HG02852 (cell line): ENCODE measurements at regions not wholly inside any gene's neighbourhood (a gene's known extent, or its start where the extent isn't known, plus 50 kb on each side); places are given as distances from the start of the nearest gene placed in this dataset.
"Not testable (repeated sequence)": the region's sequence is repeated elsewhere in the genome, so short reads cannot be mapped to it uniquely, and the experiment has no call there.

Source experiments
- ATAC-seq: cut with Tn5 transposase; IDR thresholded peaks from one replicate; pipeline ENCODE4 v1.9.1; 2021; ENCODE audit warnings: mild to moderate bottlenecking, moderate library complexity; ENCODE audit not compliant: unreplicated experiment

DNA sequence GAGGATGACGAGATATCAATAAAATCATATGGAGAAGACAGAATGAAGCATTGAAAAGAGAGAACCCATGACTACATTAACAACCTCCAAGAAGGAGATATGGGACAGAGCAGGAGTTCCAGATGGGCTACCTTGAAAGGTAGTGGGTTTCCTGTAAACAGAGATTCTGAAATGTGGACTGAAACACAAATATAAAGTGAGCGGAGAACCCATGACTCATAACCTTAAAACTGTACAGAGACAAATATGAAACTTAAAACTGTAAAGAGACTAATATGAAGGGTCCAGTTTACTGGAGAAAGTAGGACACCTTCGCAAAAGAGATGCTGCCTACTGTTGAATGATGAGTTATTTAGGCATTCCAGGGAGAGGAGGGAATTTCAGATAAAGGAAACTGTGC lies 383.7 kb downstream of the CAAP1 start:
- ATAC-seq = no peak

DNA sequence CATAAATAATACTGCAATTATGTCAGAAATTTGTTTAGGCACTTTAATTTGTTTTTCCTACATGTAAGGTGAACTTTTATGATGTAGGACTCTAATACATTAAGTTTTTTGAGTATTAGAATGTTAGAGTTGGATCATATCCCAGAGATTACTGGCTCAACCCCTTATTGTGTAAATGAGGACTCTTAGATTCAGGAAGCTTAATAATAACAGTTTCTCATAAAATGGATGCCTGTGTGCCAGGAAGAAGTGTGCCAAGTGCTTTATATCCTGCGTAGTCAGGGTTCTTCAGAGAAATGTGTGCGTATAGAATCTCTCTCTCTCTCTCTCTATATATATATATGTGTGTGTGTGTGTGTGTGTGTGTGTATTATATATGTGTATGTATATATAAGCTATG lies 388.5 kb downstream of the CAAP1 start:
- ATAC-seq = no peak

DNA sequence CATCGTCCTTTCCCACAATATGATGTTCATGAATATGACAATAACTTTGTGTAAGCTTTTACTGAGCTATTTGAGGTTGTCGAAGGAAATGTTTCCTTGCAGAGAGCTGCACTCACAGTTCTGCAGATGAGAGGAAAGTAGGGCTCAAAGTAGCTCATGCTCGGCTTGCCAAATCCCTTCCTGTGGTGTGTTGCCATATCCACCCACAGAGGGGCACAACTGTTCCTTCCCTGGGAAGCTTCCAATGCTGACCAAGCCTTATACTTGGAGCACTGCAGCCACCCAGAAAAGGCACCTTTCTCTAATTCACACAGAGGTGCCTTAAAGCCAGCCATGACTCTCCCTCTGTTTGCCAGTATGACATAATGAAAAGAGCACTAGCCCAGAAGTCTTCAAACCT lies 390.3 kb downstream of the CAAP1 start:
- ATAC-seq = no peak

DNA sequence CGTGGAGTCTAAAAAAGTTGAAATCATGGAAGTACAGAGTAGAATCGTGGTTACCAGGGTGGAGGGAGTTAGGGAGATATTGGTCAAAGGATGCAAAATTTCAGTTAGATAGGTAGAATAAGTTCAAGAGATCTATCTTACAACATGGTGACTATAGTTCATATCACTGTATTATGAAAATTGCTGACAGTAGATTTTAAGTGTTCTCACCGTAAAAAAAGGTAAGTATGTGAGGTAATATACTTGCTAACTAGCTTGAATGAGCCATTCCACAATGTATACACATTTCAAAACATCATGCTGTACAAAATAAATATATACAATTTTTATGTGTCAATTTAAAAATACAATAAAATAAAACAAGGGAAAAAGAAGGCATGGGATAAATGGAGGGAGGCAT lies 392.1 kb downstream of the CAAP1 start:
- no peak for ATAC-seq

DNA sequence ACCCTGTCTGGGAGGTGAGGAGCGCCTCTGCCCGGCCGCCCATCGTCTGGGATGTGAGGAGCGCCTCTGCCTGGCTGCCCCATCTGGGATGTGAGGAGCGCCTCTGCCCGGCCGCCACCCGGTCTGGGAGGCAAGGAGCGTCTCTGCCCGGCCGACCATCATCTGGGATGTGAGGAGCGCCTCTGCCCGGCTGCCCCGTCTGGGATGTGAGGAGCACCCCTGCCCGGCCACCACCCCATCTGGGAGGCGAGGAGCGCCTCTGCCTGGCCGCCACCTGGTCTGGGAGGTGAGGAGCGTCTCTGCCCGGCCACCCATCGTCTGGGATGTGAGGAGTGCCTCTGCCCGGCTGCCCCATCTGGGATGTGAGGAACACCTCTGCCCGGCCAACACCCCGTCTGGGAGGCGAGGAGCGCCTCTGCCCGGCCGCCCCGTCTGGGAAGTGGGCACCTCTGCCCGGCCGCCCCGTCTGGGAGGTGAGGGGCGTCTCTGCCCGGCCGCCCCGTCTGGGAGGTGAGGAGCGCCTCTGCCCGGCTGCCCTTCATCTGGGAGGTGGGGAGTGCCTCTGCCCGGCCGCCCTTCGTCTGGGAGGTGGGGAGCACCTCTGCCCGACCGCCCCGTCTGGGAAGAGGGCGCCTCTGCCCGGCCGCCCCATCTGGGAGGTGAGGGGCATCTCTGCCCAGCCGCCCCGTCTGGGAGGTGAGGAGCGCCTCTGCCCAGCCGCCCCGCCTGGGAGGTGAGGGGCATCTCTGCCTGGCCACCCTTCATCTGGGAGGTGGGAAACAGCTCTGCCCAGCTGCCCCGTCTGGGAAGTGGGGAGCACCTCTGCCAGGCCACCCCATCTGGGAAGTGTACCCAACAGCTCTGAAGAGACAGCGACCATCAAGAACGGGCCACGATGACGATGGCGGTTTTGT lies 399.7 kb downstream of the CAAP1 start:
- ATAC-seq = not testable (repeated sequence)

DNA sequence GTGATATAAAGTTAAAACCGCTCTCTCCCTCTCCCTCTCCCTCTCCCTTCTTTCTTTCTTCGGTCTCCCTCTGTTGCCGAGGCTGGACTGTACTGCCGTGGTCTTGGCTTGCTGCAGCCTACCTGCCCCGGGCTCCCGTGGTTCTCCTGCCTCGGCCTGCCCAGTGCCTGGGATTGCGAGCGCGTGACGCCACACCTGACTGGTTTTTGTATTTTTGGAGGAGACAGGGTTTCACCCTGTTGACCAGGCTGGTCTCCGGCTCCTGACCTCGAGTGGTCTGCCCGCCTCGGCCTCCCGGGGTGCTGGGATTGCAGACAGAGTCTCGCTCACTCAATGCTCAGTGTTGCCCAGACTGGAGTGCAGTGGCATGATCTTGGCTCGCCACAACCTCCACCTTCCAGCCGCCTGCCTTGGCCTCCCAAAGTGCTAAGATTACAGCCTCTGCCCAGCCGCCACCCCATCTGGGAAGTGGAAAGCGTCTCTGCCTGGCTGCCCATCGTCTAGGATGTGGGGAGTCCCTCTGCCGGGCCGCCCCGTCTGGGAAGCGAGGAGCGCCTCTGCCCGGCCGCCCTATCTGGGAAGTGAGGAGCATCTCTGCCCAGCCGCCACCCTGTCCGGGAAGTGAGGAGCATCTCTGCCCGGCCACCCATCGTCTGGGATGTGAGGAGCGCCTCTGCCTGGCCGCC lies 400.5 kb downstream of the CAAP1 start:
- not testable (repeated sequence) for ATAC-seq

DNA sequence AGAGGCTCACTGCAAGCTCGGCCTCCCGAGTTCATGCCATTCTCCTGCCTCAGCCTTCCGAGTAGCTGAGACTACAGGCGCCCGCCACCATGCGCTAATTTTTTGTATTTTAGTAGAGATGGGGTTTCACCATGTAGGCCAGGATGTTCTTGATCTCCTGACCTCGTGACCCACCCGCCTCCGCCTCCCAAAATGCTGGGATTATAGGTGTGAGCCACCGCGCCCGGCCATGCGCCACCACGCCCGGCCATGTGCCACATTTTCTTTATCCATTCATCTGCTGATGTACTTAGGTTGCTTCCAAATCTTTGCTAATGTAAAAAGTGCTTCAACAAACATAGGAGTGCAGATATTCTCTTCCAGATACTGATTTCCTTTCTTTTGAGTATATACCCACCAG lies 408.6 kb downstream of the CAAP1 start:
- ATAC-seq = no peak

DNA sequence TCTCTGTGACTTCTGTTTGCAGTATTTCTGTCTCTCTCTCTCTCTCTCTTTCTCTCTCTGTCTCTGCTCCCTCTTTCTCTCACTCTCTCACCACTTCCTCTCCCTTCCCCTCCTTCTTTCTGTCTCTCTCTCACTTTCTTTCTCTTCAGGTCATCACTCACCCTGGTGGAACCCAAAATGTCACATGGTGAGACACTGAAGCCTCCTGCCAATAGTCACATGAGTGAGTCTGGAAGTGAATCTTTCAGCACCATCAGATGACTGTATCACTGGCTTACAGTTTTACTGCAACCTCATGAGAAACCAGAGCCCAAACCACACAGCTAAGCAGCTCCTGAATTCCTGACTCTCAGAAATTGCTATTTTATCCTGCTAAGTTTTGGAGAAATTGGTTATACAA lies 414.6 kb downstream of the CAAP1 start:
- no peak for ATAC-seq

DNA sequence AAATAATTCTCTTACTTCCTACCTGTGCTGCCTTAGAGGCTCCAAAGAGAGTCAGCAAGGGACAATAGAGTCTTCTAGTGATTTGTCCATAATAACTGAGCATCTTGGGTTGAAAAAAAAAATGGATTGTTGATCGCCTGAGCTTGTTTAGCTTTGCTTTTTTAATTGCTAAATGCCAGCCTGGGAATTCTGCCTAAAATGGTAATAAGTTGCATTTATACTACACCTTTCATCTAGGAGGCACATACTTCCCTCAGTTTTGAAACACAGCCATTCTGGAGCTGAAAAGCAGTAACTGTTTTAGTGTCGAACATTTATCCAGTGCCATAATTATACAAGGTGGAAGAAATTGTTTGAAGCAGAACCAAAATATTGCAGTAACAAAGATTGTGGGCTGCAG lies 421.3 kb downstream of the CAAP1 start:
- no peak for ATAC-seq

DNA sequence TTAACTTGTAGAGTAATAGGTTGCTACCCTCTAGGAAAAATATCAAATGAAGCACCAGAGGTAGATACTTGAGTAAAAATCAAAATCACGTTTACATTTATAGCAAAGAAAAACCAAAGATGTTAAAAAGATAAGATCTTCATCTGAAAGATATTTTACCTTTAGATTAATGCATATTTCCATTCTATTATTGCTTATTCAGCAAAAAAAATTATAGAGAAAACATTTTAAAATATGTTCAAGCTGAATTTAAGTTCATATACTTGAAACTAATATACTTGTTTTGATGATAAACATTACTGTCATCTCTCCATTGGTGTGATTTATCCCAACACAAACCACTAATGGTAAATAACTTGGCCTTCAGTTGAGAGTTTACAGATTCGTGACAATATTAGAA lies 422.3 kb downstream of the CAAP1 start:
- ATAC-seq = no peak

DNA sequence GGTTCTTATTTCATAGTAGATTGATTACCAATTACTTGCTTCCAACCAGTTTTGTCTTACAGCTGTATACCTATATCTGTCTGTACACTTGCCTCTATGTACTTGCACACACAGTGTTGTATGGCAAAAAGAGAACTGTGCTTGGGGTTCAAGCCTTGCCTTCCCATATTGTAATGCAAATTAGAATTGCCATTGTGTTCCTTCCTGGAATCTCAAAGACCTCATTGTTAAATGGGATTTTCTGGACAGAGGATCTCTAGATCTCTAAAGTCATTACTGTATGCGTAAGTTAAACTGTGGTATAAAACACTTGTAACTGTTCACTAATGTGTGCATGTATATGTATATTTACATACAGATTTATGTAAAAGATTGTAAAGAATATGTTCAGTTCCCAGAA lies 428.8 kb downstream of the CAAP1 start:
- ATAC-seq = no peak

DNA sequence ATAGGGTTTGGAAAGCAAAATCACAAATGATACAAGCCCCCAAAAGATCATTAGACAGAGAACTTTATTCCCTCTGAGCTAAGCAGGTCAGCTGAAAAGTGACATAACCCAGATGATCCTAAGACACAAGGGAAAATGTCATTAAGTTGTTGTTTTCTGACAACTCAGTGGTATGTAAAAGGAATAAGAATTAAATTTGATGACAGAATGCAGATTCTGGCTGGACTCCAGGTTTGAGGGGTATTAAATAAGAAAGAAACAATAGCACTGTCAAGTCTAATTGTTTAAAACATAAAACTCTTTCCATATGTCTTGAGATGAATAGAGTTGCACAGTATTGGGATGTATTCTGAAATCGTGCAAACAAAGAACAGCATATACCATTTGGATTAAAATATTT lies 429.9 kb downstream of the CAAP1 start:
- ATAC-seq = no peak

DNA sequence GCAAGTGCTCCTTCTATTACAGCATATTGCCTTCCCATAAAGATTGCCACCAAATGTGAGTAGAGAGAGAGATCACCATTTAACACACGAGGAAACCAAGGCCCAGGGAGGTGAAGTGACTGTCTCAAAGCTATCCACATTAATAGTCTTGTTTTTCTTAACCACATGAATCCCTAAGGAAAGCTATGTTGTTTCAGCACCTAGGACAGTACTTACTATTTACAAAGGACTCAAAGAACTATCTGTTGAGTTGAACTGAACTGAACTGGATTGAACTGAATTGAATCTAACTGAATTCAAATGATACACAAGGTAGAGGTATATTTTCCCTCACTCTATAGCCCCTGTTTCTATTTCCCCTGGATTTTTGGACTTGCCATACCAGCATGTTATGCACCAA lies 430.4 kb downstream of the CAAP1 start:
- ATAC-seq = no peak

DNA sequence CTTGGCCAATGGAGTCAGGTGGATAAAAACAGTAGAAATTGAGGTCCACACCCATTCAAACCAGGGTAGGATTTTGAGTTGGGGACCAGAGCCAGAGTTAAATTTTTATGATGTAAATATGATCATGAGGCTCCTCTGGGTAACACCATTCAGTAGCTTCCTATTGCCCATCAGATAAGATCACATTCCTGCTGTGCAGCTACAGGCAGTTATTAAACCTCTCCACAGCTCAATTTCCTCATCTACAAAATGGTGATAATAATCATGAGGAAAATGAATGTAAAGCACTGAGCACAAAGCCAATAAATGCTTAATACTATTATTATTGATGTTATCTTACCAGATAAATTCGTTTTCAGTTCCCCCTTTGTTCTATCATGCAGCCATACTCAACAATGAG lies 432.0 kb downstream of the CAAP1 start:
- ATAC-seq = no peak

DNA sequence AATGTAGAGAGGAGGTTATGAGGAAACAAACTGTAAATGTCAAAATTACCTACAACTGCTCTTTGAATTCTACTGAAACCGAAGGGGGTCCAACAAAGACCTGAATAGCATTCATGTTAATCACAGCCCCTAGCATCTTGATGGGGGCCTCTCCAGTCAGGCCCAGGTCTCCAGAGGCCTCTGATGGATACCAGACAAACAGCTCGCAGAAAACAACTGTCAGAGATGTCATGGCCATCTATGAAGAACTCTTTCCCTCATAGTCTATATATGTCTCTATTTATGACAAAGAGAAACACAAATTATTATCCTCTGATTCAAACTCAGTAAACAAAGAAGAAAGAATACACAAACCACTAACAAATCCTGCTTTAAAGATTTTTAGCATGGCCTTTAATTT lies 432.6 kb downstream of the CAAP1 start:
- no peak for ATAC-seq

DNA sequence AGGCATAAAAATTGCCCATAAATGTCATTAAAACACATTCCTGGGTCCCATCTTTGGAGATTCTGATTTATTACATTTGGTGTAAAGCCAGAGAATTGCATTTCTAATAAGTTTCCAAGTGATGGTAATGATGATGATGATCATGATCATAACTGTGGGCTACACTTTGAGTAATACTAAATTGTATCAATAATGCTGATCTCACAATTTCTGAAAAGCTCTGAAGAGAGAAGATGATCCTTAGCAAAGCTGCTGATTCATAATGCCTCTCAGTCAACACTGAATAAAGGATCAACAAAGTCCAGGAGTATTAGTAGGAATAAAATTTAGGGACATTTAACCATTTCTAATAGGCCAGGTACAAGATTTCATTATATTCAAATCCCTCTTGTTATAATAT lies 434.5 kb downstream of the CAAP1 start:
- no peak for ATAC-seq

DNA sequence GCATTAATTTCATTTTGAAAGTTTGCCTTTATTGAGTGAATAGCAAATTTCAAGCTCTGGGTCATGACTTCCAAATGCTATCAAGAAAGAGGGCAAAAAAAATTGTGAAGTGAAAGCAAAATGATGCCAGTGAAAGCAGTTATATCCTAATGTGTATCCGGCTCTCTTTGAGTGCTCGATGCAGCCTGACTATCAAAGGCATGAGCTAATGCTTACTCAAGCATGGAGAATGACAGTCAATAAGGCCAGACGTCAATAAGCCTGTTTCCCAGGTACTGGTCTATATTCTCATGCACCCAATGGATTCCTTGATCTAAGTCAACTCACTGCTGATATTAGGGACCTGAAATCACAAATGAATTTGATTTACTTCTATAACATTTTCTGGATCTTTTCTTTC lies 435.5 kb downstream of the CAAP1 start:
- ATAC-seq = no peak

DNA sequence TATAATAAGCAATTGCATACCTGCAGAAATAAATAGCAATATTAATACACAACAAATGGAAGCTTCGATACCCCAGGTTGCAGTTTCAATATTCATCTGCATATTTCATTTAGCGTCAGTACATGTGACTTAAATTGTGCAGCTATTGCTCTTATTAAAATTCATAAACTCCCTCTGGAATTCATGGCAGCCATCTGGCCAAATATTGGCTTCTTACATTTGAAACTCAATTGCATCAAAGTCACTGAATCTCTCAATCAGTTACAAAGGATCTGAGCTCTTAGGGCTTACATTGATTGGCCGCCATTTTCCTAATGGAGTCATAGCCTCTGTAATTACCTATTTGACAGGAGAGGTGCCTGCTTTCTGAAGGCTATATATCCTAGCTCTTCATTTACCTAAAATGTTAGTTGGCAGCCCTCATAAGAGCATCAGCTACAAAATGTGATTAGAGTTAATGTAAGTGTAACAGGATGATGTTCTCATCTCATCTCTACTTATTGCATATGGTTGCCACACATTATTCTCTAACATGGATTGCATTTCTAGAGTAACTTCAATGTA lies 453.5 kb downstream of the CAAP1 start:
- no peak for ATAC-seq

DNA sequence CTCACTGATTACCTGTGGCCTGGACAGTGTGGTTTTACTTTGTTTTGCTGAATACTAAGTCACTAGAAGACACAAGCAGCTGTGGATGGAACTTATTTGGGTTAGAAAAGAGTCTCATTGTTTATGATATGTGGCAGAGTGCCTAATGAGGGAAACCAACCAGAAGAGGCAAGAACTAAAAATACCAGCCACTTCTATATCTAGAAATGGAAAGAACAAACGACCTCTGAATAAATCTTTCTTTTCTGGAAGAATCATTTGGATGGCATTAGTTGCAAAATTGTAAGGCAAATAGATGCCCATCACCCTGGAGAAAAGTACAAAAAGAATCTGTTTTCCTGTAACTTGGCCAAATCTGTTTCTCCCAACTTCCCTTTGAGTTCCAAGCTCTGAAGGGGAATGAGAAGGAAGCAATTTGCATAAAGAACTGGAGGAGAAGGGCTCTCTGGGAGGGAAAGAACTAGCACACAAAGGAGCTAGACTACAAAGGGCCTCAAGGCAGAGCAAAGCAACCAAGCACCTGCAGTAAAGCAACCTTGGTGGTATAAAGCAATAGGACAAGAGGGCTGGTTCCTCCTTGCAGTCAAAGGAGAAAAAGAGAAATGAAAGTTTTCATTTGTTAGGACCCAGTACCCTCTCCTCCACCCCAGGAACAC lies 455.4 kb downstream of the CAAP1 start:
- no peak for ATAC-seq

DNA sequence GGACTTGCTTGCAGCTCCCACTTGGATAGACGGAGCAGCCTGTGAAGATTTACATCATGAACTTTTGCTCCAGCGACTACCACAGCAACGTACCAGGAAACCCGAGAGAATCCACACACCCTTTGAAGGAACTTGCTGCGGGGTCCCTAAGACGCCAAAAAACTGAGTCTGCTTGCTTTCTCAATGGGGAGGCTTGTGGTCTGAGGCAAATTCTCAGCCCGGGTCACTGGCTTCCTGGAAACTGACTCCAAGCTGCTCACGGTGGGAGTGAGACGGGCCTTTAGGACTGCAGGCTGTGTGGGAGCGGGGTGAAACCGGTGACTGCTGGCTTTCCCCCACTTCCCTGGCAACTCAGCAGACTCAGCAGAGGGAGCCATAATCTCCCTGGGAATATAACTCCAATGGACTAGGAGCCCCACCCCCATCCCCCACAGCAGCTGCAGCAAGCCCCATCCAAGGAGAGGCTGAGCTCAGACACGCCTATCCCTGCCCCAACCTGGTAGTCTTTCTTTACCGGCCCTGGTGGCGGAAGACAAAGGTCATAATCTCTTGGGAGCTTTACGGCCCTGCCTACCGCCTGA lies 466.0 kb downstream of the CAAP1 start:
- no peak for ATAC-seq

DNA sequence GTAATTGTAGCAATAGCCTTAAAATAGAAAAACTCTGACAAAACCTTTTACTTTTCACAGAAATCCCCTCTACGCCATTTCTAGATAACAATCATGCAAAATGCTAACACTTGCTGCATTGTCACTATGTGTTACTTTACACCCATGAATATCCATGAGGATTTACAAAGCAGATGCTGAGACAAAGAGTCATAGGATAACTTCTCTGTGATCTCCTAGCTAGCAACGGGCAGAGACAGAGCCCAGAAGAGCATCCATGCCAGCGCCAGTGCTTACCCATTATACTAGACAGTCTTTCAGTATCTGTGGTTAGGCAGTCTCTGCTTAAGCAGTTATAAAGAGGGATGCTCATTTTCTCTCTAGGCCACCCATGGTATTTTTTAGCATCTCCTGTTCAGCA lies 474.1 kb downstream of the CAAP1 start:
- no peak for ATAC-seq
